Left ventricle myocardium inferior (tissue), 1 donor: ENCODE measurements at regions not wholly inside any gene's neighbourhood (a gene's known extent, or its start where the extent isn't known, plus 50 kb on each side); places are given as distances from the start of the nearest gene placed in this dataset.
"Not testable (repeated sequence)": the region's sequence is repeated elsewhere in the genome, so short reads cannot be mapped to it uniquely, and the experiment has no call there.

ENCODE experiments used
- DNase-seq: peaks from one replicate; pipeline ENCODE4 v3.0.0-alpha.2; 2020
- H3K27ac ChIP-seq: fragments of 200-600 bp; replicated peaks from 2 replicates; pipeline ENCODE4 v1.8.0; 2021
- H3K27me3 ChIP-seq: fragments of 200-600 bp; 2 replicates; pipeline ENCODE4 v1.8.0; 2021; ENCODE audit warnings: low read depth
- H3K36me3 ChIP-seq: fragments of 200-600 bp; 2 replicates; pipeline ENCODE4 v1.8.0; 2021
- H3K4me1 ChIP-seq: fragments of 200-600 bp; 2 replicates; pipeline ENCODE4 v1.8.0; 2021
- H3K4me3 ChIP-seq: fragments of 200-600 bp; 2 replicates; pipeline ENCODE4 v1.8.0; 2021; ENCODE audit warnings: mild to moderate bottlenecking, moderate library complexity
- H3K9me3 ChIP-seq: fragments of 200-600 bp; replicated peaks from 2 replicates; pipeline ENCODE4 v1.8.0; 2021
- CTCF ChIP-seq: fragments of 200-600 bp; IDR thresholded peaks from 2 replicates; pipeline ENCODE4 v1.8.0; 2021; ENCODE audit warnings: antibody characterized with exemption, mild to moderate bottlenecking, borderline replicate concordance
- intact Hi-C: fragments of 100-400 bp; cut with micrococcal nuclease; formaldehyde crosslinking; loops from one replicate; pipeline ENCODE4 v1.11.0; 2022
- donor health status: DM: no; HTN: yes; CAD: no; lungs with severe emphysema.

GRCh38 chr12:87020071-87020470 lies 763.9 kb upstream of the MGAT4C start:
- no peak for DNase-seq
- no peak overlapping the region for H3K27ac ChIP-seq
- H3K9me3 ChIP-seq = peaks cover 35% of the 10 kb centered on the region
- H3K4me3 ChIP-seq = no peak overlapping the region
- H3K4me1 ChIP-seq = no peaks in the 10 kb centered on the region
- no peak for TF ChIP-seq CTCF
- H3K27me3 ChIP-seq = no peaks in the 10 kb centered on the region
- no peaks in the 10 kb centered on the region for H3K36me3 ChIP-seq
- intact Hi-C loops = no loop called here

- Histone ChIP-seq H3K9me3 (peaks cover 30% of the 10 kb centered on the region), H3K4me1 (no peaks in the 10 kb centered on the region), H3K27me3 (no peaks in the 10 kb centered on the region), H3K4me3 (no peak overlapping the region), H3K36me3 (no peaks in the 10 kb centered on the region), H3K27ac (no peak overlapping the region)
- TF ChIP-seq CTCF = no peak
- DNase-seq = no peak
- intact Hi-C loops = no loop called here
Observed at GRCh38 chr12:87015352-87015751, 759.2 kb upstream of the MGAT4C start.

- intact Hi-C loops = no loop called here
- no peak for TF ChIP-seq CTCF
- Histone ChIP-seq H3K9me3 (peaks cover 18% of the 10 kb centered on the region), H3K36me3 (no peaks in the 10 kb centered on the region), H3K4me1 (no peaks in the 10 kb centered on the region), H3K27me3 (no peaks in the 10 kb centered on the region), H3K27ac (no peak overlapping the region), H3K4me3 (no peak overlapping the region)
- DNase-seq = no peak
Observed at GRCh38 chr12:87008785-87009384, 752.7 kb upstream of the MGAT4C start.

GRCh38 chr12:87001102-87001501 lies 744.9 kb upstream of the MGAT4C start:
- H3K4me3 ChIP-seq = no peak overlapping the region
- H3K4me1 ChIP-seq = no peaks in the 10 kb centered on the region
- no peaks in the 10 kb centered on the region for H3K36me3 ChIP-seq
- no peak overlapping the region for H3K27ac ChIP-seq
- peaks cover 41% of the 10 kb centered on the region for H3K9me3 ChIP-seq
- H3K27me3 ChIP-seq = no peaks in the 10 kb centered on the region
- intact Hi-C loops = no loop called here
- TF ChIP-seq CTCF = no peak
- no peak for DNase-seq

- Histone ChIP-seq H3K27ac (no peak overlapping the region), H3K4me1 (no peaks in the 10 kb centered on the region), H3K4me3 (no peak overlapping the region), H3K27me3 (no peaks in the 10 kb centered on the region), H3K9me3 (no peaks in the 10 kb centered on the region), H3K36me3 (no peaks in the 10 kb centered on the region)
- no peak for DNase-seq
- no peak for TF ChIP-seq CTCF
- intact Hi-C loops = no loop called here
Observed at GRCh38 chr12:86985298-86985697, 729.1 kb upstream of the MGAT4C start.

GRCh38 chr12:86970595-86970994 lies 714.4 kb upstream of the MGAT4C start:
- DNase-seq, H3K4me1 ChIP-seq, H3K27ac ChIP-seq, H3K4me3 ChIP-seq, H3K27me3 ChIP-seq, intact Hi-C loops, H3K36me3 ChIP-seq: not testable (repeated sequence)
- peaks cover 17% of the 10 kb centered on the region for H3K9me3 ChIP-seq
